ENCODE measurements at regions not wholly inside any gene's neighbourhood (a gene's known extent, or its start where the extent isn't known, plus 50 kb on each side); places are given as distances from the start of the nearest gene placed in this dataset.
"Not testable (repeated sequence)": the region's sequence is repeated elsewhere in the genome, so short reads cannot be mapped to it uniquely, and the experiment has no call there.

- DNase-seq (ENCODE audit: low read depth) = no peak
Observed at GRCh38 chr4:12172198-12172973, 743.7 kb upstream of the HS3ST1 start.

GRCh38 chr4:12170308-12170707 lies 741.6 kb upstream of the HS3ST1 start:
- no peak for DNase-seq (ENCODE audit: low read depth)

GRCh38 chr4:12165616-12166015 lies 736.9 kb upstream of the HS3ST1 start:
- DNase-seq (ENCODE audit: low read depth) = no peak

- no peak for DNase-seq (ENCODE audit: low read depth)
Observed at GRCh38 chr4:12146339-12146738, 717.6 kb upstream of the HS3ST1 start.

- DNase-seq (ENCODE audit: low read depth) = no peak
Observed at GRCh38 chr4:12145768-12146167, 717.1 kb upstream of the HS3ST1 start.

- no peak for DNase-seq (ENCODE audit: low read depth)
Observed at GRCh38 chr4:12145106-12145505, 716.4 kb upstream of the HS3ST1 start.

- no peak for DNase-seq (ENCODE audit: low read depth)
Observed at GRCh38 chr4:12144051-12144450, 715.4 kb upstream of the HS3ST1 start.

GRCh38 chr4:12140864-12141263 lies 712.2 kb upstream of the HS3ST1 start:
- no peak for DNase-seq (ENCODE audit: low read depth)

- DNase-seq (ENCODE audit: low read depth) = no peak
Observed at GRCh38 chr4:12139296-12139695, 710.6 kb upstream of the HS3ST1 start.

- DNase-seq (ENCODE audit: low read depth) = no peak
Observed at GRCh38 chr4:12138488-12138887, 709.8 kb upstream of the HS3ST1 start.

GRCh38 chr4:12137575-12137974 lies 708.9 kb upstream of the HS3ST1 start:
- DNase-seq (ENCODE audit: low read depth) = no peak

- DNase-seq (ENCODE audit: low read depth) = no peak
Observed at GRCh38 chr4:12126474-12126873, 697.8 kb upstream of the HS3ST1 start.

- no peak for DNase-seq (ENCODE audit: low read depth)
Observed at GRCh38 chr4:12124138-12124537, 695.4 kb upstream of the HS3ST1 start.

- DNase-seq (ENCODE audit: low read depth) = no peak
Observed at GRCh38 chr4:12123707-12124106, 695.0 kb upstream of the HS3ST1 start.

GRCh38 chr4:12122316-12122715 lies 693.6 kb upstream of the HS3ST1 start:
- no peak for DNase-seq (ENCODE audit: low read depth)

GRCh38 chr4:12120968-12121367 lies 692.3 kb upstream of the HS3ST1 start:
- no peak for DNase-seq (ENCODE audit: low read depth)

- no peak for DNase-seq (ENCODE audit: low read depth)
Observed at GRCh38 chr4:12118651-12119213, 690.0 kb upstream of the HS3ST1 start.

GRCh38 chr4:12116009-12116552 lies 687.4 kb upstream of the HS3ST1 start:
- DNase-seq (ENCODE audit: low read depth) = no peak

GRCh38 chr4:12110627-12111026 lies 681.9 kb upstream of the HS3ST1 start:
- DNase-seq (ENCODE audit: low read depth) = no peak

- DNase-seq (ENCODE audit: low read depth) = not testable (repeated sequence)
Observed at GRCh38 chr4:12109056-12109455, 680.4 kb upstream of the HS3ST1 start.

GRCh38 chr4:12105519-12105918 lies 676.8 kb upstream of the HS3ST1 start:
- DNase-seq (ENCODE audit: low read depth) = no peak

GRCh38 chr4:12089920-12090319 lies 661.2 kb upstream of the HS3ST1 start:
- DNase-seq (ENCODE audit: low read depth) = not testable (repeated sequence)

GRCh38 chr4:12084690-12085089 lies 656.0 kb upstream of the HS3ST1 start:
- DNase-seq (ENCODE audit: low read depth) = no peak

- DNase-seq (ENCODE audit: low read depth) = no peak
Observed at GRCh38 chr4:12071316-12071715, 642.6 kb upstream of the HS3ST1 start.
